ENCODE measurements at regions not wholly inside any gene's neighbourhood (a gene's known extent, or its start where the extent isn't known, plus 50 kb on each side); places are given as distances from the start of the nearest gene placed in this dataset.

DNA sequence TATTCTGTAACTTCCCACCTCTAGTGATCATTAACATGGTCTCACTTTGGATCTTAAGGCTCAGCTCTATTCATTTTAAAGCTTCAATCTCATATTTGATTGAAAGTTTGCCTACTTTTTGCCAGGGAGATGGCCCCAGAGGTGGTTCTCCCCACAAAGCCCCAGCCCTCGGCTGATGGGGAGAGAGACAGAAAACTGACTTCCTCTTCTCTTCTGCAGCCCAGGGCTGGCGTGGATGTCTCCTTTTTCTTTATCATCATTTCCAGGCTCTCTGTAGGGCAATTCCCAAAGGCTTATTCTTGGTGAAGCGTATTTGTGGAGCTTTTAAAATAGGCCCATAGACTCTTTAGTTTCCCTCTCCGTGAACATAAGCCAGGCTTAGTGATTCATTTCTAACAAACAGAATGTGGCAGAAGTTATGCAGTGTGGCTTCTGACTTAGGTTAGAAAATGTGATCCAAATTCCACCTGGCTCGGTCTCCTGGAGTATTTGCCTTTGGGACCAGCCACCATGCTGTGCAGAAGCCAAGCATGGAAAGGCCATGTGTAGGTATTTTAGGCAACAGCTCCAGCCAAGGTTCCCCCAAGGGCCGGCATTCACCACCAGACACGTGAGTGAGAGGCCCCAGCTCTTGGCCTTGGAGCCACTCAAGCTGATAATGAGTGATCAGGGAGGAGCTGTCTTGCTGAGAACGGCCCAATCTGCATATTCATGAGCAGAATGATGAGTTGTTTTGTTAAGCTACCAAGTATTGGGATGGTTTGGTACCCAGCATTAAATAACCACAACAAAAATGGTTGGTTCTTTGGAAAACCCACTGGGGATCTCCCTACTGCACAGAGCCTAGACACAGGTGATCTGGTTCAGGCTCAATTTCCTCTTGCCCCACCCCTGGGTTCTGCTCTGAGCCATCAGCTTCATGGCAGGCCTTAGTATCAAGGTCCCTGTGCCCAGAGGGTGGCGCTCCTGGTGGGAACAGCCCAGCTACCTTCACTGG lies 353.2 kb upstream of the PROK2 start:
- TF ChIP-seq EZH2 (IDR thresholded peaks at IDR 0.05) (no peak), CTCF (IDR thresholded peaks at IDR 0.05) (no peak)
